ENCODE measurements at regions not wholly inside any gene's neighbourhood (a gene's known extent, or its start where the extent isn't known, plus 50 kb on each side); places are given as distances from the start of the nearest gene placed in this dataset.

DNA sequence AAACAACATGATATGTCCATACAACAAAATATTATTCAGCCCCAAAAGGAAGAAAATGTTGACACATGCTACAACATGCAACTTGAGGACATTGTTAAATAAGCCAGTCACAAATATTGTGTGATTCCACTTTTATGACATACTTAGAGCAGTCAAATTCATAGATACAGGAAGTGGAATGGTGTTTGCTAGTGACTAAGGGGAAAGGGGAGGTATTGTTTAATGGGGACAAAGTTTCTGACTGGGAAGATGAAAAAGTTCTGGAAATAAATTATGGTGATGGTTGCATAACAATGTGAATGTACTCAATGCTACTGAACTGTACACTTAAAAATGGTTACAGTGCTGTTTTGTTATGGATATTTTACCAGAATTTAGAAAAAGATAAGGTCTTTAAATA is 77.7 kb downstream of the RHOU start:
- H3K4me3 Mint-ChIP-seq = no peak overlapping the region
- no peak overlapping the region for H3K27ac Mint-ChIP-seq
- H3K36me3 Mint-ChIP-seq = no peaks in the 10 kb centered on the region
- no peaks in the 10 kb centered on the region for H3K9me3 Mint-ChIP-seq
- no peaks in the 10 kb centered on the region for H3K27me3 Mint-ChIP-seq
- peaks cover 34% of the 10 kb centered on the region for H3K4me1 Mint-ChIP-seq

DNA sequence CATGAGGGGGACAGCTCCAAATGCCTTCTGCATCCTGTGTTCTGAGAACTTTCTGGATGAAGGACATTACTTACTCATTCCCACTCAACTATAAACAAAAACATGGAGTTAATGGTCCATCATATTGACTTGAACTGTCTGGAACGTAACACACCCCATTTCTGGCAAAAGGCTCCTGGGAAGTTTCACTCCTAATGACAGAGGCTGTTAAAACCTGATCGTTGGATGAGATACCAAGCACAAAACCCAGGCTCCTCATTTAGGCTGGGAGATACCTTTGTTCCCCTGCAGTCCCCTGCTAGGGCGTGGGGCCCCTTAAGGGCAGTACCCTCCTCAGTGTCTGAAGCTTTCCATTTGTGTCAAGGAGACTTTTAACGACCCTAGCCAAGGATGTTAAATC is 78.9 kb downstream of the RHOU start:
- no peaks in the 10 kb centered on the region for H3K36me3 Mint-ChIP-seq
- no peaks in the 10 kb centered on the region for H3K9me3 Mint-ChIP-seq
- no peak overlapping the region for H3K4me3 Mint-ChIP-seq
- no peak overlapping the region for H3K27ac Mint-ChIP-seq
- no peaks in the 10 kb centered on the region for H3K27me3 Mint-ChIP-seq
- H3K4me1 Mint-ChIP-seq = peaks cover 28% of the 10 kb centered on the region

DNA sequence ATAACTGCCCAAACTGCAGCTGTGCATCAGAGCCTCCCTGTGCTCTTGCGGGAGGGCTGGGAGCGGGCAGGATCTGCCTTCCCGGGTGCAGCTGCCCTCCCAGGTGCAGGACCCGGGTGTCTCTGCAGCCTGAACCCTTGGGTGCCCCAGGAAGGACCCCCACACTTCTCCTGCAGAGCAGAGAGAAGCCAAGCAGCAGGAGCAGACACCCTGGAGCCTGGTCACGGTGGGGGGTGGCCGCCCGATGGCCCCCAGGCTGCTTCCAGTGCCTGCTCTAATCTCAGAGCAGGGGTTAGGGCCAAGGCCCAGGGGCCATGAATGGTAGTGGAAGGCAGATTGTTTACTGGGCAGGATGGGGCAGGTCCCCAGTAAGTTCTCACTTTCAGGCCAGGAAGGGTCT is 83.0 kb downstream of the RHOU start:
- Mint-ChIP-seq H3K4me1 (no peaks in the 10 kb centered on the region), H3K9me3 (no peaks in the 10 kb centered on the region), H3K36me3 (no peaks in the 10 kb centered on the region), H3K27me3 (no peaks in the 10 kb centered on the region), H3K4me3 (no peak overlapping the region), H3K27ac (no peak overlapping the region)

DNA sequence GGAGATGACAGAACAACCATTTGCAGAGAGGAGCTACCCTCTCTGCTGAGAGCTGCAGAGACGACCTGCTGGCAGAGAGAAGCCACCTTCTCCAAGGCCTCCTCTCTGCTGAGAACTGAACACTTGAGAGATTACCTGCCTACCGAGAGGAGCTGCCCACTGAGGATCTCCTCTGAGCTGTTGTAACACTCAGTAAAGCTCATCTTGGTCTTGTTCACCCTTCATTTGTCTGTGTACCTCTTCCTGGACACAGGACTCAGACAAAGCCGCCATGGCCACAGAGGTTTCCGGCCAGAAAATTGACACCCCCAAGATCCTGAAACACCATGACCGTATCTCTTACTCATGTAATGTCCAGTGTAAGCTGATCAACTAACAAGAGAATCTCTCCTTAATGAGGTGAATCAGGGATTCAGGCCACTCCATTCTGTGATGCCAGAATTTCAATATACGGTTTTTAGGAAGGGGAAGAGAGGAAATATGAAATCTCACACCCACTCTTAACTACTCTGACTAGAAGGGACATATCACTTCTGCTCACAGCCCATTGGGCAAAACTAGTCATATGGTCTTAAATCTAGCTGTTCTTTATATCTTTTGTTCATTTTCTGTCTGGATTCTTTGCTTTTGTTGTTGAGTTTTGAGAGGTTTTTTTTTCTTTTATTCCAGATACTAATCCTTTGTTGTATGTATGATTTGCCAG is 83.8 kb downstream of the RHOU start:
- H3K27me3 Mint-ChIP-seq = no peaks in the 10 kb centered on the region
- H3K4me1 Mint-ChIP-seq = no peaks in the 10 kb centered on the region
- no peak overlapping the region for H3K4me3 Mint-ChIP-seq
- no peak overlapping the region for H3K27ac Mint-ChIP-seq
- no peaks in the 10 kb centered on the region for H3K9me3 Mint-ChIP-seq
- H3K36me3 Mint-ChIP-seq = no peaks in the 10 kb centered on the region

DNA sequence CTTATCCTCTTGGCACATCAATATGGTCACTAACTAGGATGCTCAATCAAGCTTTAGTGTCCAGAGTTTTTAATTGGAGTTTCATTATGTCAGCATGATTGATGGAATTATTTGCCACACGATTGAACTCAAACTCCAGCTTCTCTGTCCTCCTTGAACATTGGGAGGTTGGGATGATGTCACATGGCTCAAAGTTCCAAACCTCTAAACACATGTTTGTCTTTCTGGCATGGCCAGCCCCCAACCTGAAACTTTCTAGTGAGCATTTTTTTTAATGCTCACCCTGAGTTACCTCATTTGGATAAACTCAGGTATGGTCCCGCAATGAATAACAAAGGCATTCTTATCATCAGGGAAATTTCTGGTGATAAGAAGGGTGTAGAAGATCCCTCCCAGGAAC is 86.0 kb downstream of the RHOU start:
- no peaks in the 10 kb centered on the region for H3K27me3 Mint-ChIP-seq
- no peaks in the 10 kb centered on the region for H3K36me3 Mint-ChIP-seq
- no peaks in the 10 kb centered on the region for H3K9me3 Mint-ChIP-seq
- H3K4me3 Mint-ChIP-seq = no peak overlapping the region
- peaks cover 10% of the 10 kb centered on the region for H3K4me1 Mint-ChIP-seq
- no peak overlapping the region for H3K27ac Mint-ChIP-seq

DNA sequence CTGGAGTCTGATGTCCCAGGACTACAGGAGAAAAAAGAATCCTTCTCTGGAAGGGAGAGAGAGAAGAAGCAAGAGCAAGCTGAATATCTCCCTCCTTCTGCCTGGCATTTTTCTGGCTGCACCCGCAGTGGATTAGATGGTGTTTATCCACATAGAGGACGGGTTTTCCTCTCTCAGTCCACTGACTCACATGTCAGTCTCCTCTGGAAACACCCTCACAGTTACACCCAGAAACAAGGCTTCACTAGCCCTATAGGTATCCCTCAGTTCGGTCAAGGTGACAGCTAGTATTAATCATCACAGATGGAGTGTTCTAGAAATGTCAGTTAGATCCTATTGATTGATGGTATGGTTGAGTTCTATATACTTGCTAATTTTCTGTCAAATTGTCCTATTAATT is 87.9 kb downstream of the RHOU start:
- Mint-ChIP-seq H3K4me1 (peaks cover 21% of the 10 kb centered on the region), H3K9me3 (no peaks in the 10 kb centered on the region), H3K27ac (no peak overlapping the region), H3K27me3 (no peaks in the 10 kb centered on the region), H3K4me3 (no peak overlapping the region), H3K36me3 (no peaks in the 10 kb centered on the region)

DNA sequence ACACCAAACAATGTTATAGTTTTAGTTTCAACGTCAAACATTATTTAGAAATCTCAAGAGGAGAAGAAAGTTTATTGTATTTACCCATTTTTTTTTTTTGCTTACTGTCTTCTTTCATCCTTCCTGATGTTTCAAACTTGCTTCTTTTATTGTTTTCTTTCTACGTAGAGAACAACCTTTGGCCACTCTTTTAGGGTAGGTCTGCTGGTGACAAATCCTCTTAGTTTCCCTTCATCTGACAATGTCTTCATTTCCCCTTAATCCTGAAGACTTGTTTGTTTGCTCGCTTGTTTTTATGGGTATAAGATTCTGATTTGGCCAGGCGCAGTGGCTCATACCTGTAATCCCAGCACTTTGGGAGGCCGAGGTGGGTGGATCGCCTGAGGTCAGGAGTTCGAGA is 89.1 kb downstream of the RHOU start:
- no peaks in the 10 kb centered on the region for H3K36me3 Mint-ChIP-seq
- H3K9me3 Mint-ChIP-seq = no peaks in the 10 kb centered on the region
- peaks cover 22% of the 10 kb centered on the region for H3K4me1 Mint-ChIP-seq
- H3K27me3 Mint-ChIP-seq = no peaks in the 10 kb centered on the region
- no peak overlapping the region for H3K27ac Mint-ChIP-seq
- no peak overlapping the region for H3K4me3 Mint-ChIP-seq

DNA sequence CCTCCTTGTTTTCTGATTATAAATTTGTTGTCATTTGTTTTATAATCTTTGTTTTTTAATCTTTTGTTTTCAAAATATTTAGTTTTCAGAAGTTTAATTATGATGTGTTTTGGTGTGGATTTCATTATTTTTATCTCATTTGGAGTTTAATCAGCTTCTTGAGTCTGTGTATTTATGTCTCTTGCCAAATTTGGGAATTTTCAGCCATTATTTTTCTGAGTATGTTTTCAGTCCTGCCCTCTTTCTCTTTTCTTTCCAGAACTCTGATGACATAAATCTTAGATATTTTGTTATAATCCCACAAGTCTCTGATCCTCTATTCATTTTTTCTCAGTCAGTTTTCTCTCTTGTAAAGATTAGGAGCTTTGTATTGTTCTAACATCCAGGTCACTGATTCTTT is 89.8 kb downstream of the RHOU start:
- H3K4me1 Mint-ChIP-seq = peaks cover 22% of the 10 kb centered on the region
- no peaks in the 10 kb centered on the region for H3K27me3 Mint-ChIP-seq
- H3K27ac Mint-ChIP-seq = no peak overlapping the region
- no peak overlapping the region for H3K4me3 Mint-ChIP-seq
- H3K9me3 Mint-ChIP-seq = no peaks in the 10 kb centered on the region
- H3K36me3 Mint-ChIP-seq = no peaks in the 10 kb centered on the region

DNA sequence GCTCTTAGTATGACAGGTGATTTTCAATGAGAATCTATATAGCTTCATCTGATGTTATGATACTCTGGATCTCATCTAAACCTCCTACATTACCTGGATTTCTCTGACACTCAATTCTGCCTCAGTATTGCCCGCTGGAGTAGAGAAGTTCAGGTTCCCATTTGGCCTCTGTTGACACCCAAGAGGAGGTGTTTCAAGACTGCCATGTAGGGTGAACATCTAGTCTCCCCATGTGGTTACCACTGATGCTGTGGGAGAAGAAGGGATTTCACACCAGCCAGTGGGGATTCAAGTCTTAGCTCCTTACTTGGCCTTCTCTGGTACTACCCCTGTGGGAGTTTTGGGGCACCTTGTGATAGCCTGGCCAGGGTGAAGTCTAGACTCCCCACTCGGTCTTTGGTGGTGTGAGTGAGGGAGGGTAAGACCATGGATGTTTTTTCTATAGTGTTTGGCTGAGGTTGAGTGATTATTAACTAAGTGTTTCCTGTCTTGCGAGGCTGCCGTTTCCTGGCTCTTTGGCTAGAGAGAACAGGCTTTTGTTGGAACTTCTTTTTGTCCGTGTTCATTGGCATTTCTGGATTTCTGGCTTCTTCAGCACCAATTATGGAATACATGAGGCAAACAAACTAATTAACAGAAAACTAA is 90.7 kb downstream of the RHOU start:
- Mint-ChIP-seq H3K27ac (no peak overlapping the region), H3K4me1 (peaks cover 23% of the 10 kb centered on the region), H3K9me3 (no peaks in the 10 kb centered on the region), H3K4me3 (no peak overlapping the region), H3K27me3 (no peaks in the 10 kb centered on the region), H3K36me3 (no peaks in the 10 kb centered on the region)

DNA sequence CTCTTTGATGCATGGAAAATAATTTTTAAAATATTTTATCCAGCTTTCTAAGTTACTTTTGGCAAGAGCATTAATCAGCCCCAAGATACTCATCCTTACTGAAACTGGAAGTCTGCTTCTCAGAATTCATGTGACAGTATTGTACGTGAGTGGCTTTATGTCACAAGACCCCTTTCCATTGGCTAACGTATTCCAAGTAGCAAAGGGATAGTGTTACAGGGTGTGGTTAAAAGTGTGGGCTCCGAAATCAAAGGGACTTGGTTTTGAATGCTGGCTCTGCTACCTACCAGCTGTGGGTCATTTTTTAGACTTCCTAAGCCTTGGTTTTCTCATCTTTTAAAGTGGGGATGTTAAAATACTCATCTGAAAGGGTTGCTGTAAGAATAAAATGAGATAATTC is 91.7 kb downstream of the RHOU start:
- H3K36me3 Mint-ChIP-seq = no peaks in the 10 kb centered on the region
- H3K9me3 Mint-ChIP-seq = no peaks in the 10 kb centered on the region
- H3K4me1 Mint-ChIP-seq = peaks cover 31% of the 10 kb centered on the region
- H3K4me3 Mint-ChIP-seq = no peak overlapping the region
- H3K27ac Mint-ChIP-seq = no peak overlapping the region
- H3K27me3 Mint-ChIP-seq = no peaks in the 10 kb centered on the region

DNA sequence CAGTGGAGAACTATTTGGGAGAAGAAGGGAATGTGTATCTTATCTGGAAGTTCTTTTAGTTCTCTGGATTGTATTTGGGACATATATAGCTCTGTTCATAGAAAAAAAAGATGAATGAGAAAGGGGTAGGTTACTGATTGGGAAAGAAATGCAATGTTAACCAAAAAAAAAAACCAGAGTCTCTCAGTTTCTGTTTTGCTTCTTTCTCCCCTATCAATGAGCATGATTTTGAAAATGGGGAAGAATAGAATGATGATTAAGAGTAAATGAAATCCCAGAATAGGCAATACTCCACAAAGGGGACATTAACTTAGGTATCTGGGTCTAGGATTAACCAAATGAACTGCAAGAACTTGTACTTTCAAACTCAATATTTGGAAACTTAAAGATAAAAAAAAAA is 92.9 kb downstream of the RHOU start:
- Mint-ChIP-seq H3K9me3 (no peaks in the 10 kb centered on the region), H3K36me3 (no peaks in the 10 kb centered on the region), H3K27me3 (no peaks in the 10 kb centered on the region), H3K4me3 (no peak overlapping the region), H3K27ac (no peak overlapping the region), H3K4me1 (peaks cover 33% of the 10 kb centered on the region)

DNA sequence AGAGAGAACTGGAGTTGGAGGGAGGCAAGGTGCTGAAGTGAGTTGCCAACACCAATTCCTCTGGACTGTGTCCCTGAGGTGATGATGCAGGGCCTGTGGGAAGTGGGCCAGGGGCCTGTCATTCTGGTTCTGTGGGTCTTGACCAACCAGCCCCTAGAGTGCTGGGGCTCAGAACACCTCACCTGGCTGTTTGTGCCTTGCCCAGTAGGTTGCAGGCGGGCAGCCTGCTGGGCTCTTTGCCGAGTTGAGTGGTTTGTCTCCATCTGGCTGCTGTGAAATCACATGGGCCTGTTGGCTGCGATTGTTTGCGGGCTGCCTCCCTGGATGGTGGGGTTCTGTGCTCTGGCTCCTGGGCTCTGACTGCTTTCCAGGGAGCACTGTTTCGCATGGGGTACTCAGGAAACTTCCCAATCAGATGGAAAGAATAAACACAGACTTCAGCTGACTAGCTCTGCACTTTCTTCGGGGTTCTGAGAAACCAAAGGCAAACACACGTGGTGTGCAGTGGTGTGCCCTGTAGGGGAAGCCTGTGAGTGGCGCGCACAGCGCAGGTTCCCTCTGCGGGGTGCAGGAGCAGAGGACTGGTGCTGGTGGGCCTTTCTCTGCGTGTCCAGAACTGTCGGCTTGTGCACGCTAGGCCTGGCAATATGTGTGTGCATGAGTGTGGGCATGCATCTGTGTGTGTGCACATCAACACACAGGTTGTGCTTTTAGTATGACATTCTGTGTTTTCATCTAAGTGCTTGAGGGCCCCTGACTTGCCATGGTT is 95.1 kb downstream of the RHOU start:
- no peaks in the 10 kb centered on the region for H3K9me3 Mint-ChIP-seq
- H3K27ac Mint-ChIP-seq = no peak overlapping the region
- no peaks in the 10 kb centered on the region for H3K27me3 Mint-ChIP-seq
- H3K4me3 Mint-ChIP-seq = no peak overlapping the region
- peaks cover 30% of the 10 kb centered on the region for H3K4me1 Mint-ChIP-seq
- H3K36me3 Mint-ChIP-seq = no peaks in the 10 kb centered on the region

DNA sequence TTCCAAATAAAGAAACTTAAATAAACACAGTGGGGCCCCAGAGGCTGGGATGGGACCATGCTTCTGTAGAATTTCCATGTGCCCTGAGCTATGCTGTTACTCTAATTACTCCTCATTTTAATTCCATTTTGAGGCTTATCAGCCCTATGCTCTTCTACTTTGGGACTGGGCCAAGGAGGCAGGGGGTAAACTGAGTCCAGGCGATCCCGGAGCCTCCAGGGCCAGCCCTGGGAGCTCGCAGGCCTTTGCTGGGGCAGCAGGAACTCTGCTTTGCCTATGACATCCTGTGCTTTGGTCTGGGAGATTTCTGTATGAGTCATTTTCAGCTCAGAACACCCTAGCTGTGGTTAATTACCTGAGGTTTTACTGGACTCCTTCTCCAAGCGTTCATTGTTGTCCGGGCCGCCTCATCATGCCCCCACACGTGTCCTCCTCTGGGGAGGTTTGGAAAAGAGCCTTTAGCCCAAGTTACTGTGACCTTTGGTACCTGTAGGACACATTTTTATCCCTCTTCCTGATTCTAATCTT is 95.7 kb downstream of the RHOU start:
- Mint-ChIP-seq H3K4me3 (no peak overlapping the region), H3K36me3 (no peaks in the 10 kb centered on the region), H3K9me3 (no peaks in the 10 kb centered on the region), H3K4me1 (peaks cover 25% of the 10 kb centered on the region), H3K27me3 (no peaks in the 10 kb centered on the region), H3K27ac (no peak overlapping the region)

DNA sequence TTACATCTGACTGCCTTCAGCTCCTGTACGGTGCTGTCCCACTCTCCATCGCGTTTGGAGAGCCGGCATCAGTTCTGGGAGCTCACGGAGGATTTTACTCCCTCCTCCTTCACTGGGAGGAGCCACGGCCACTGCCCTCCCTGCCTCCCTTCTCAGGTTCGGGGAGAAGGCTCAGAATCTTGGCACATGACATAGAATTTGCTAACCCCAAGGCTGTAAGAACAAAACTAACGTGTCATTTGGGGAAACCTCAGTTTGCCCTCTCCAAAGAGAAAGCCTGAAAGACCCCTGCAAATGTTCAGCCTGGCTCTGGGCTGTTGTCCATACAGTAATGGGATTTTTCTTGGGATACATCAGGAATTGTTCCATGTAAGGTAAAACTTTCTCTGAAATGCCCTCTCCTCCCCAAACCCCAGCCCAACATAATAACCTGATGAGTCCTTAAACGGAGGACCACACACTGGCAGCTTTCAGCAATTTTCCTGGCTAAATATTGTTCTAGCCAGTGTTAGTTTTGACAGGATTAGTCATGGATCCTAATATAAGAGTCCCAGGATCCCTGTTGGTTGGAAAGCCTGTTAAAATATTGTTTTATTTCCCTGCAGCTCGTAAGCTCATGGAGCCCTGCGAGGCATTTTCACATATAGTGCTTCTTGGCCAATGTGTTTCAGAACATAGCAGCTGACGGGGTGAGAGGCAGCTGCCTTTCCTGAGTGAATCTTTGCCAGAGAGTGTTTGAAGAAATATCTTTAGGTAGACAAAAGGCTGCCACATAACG is 98.8 kb downstream of the RHOU start:
- H3K27me3 Mint-ChIP-seq = no peaks in the 10 kb centered on the region
- peaks cover 11% of the 10 kb centered on the region for H3K4me1 Mint-ChIP-seq
- H3K4me3 Mint-ChIP-seq = no peak overlapping the region
- no peak overlapping the region for H3K27ac Mint-ChIP-seq
- H3K9me3 Mint-ChIP-seq = no peaks in the 10 kb centered on the region
- H3K36me3 Mint-ChIP-seq = no peaks in the 10 kb centered on the region

DNA sequence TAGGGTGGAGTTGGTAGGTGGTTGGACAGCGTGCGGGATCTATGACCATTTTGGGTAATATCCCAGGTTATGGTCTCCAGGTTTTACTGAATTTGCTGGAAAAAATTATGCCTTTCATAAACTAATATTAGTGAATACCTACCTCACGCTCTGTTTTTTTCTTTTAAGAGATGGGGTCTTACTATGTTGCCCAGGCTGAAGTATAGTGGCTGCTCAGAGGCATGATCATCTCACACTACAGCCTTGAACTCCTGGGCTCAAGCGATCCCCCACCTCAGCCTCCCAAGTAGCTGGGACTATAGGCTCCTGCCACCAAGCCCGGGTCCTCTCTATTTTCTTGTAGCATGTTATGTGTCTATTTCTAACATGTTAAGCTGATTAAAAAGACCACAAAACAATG is 100.2 kb downstream of the RHOU start:
- Mint-ChIP-seq H3K9me3 (no peaks in the 10 kb centered on the region), H3K4me1 (peaks cover 11% of the 10 kb centered on the region), H3K36me3 (no peaks in the 10 kb centered on the region), H3K27me3 (no peaks in the 10 kb centered on the region), H3K27ac (no peak overlapping the region), H3K4me3 (no peak overlapping the region)
